CD1c-positive myeloid dendritic cell (primary cell): ENCODE measurements at regions not wholly inside any gene's neighbourhood (a gene's known extent, or its start where the extent isn't known, plus 50 kb on each side); places are given as distances from the start of the nearest gene placed in this dataset.

ENCODE experiments used
- DNase-seq: peaks from one replicate; pipeline ENCODE4 v3.0.0-alpha.2; 2016; ENCODE audit errors: extremely low spot score

- peak; percentile 55 for DNase-seq
These were observed 67.2 kb upstream of the NABP1 start for GRCh38 chr2:191610756-191611155.

DNA sequence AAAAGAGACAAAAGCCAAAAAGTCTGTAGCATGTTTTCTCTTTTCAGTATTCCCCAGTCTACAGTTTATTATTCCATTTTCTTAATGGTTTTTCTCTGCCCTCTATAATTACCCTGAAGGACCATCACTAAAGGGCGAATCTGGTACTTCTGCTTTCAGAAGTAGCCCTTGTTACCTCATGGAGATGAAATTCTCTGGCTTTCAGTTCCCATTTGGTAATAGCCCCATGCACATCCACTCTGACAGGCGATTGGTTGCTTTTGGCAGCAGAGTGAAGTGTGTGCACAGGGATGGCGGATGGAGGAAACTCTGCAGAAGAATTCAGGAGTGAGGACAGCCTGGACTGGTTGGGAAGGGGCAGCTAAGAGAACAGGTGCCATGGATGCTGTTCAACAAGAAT is 66.3 kb upstream of the NABP1 start:
- peak; percentile 91 for DNase-seq

DNA sequence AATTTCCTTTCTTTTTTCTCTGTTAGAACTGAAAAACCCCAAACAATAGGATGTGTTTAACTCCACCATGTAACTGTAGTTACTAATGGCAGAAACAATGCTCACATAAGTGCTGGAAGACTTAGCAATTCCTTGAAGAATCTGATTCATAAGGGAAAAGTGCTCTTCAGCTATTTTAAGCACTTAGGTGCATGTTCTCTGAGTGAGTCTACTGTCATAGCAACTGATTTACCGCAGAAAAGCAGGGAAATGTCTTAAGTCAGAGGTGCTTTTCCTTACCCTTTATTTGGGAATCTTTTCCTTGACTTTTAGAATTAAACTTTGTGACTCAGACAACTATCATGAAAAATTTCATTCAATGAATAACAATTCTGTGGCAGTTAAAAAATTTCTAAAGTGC is 65.4 kb upstream of the NABP1 start:
- DNase-seq, result no peak

DNA sequence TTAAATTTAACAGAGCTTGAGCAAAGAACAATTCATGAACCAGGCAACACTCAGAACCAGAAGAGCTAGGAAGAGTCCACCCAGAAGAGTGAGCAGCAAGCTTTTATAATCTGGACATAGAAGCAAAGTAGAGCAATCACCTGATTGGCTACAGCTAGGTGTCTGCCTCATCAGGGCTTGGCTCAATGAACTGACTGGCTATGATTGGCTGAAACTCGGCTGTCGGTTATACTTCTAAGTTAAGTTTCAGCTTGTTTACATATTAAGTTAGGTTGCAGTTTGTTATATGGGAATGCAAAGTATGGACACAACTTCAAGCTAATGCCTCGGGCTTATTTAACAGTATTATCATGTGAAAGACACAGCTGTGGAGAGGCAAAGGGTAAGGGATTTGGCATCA is 63.2 kb upstream of the NABP1 start:
- no peak for DNase-seq

GRCh38 chr2:191615596-191615995 is 62.3 kb upstream of the NABP1 start:
- DNase-seq, result peak; percentile 22

DNA sequence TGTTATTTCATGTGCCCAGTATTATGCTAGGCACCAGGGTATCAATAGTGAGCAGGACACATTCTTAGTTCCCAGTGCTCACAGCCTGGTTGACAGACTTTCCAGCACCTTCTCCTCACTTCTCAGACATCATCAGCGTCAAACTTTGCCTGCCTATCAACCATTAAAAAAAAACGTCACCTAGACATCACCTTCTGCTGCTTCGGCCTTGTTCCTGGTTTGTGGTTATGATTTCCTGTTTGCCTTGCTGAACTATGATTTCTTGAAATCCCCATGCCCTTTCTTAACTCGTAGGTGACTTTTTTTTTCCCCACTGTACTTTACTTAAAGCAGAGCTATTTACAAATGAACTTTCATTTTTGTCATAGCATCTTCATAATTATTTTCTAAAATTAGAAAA is 60.4 kb upstream of the NABP1 start:
- DNase-seq, result peak; percentile 53

DNA sequence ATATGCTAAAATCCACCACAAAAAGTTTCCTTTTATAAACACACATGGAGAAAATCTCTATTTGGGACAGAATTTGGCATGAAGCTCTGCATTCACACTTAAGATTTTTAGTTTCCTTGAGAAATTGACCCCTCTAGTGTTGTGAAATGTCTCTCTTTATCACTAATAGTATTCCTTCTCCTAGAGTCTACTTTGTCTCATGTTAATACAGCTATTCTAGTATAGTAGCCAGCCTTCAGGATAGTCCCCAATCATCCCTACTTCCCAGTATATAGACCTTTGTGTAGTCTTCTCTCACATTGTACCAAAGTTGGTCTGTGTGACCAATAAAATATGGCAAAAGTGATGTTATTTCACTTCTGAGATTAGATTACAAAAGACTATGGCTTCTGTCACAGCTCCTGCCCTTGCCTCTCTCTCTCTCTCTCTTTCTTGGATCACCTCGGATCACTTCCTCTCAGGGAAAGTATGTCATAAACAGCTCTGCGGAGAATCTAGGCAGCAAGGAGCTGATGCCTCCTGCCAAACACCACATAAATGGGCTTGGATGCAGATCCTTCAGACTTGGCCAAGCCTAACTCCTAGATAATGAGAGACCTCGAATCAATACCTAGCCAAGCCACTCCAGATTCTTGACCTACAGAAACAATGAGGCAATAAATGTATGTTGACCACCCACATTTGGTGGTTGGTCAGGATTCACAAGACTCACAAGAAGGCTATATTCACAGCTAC is 59.7 kb upstream of the NABP1 start:
- DNase-seq, result peak; percentile 47

GRCh38 chr2:191618786-191619185 is 59.1 kb upstream of the NABP1 start:
- DNase-seq, result no peak

- no peak for DNase-seq
These were observed 57.8 kb upstream of the NABP1 start for GRCh38 chr2:191620144-191620543.

DNA sequence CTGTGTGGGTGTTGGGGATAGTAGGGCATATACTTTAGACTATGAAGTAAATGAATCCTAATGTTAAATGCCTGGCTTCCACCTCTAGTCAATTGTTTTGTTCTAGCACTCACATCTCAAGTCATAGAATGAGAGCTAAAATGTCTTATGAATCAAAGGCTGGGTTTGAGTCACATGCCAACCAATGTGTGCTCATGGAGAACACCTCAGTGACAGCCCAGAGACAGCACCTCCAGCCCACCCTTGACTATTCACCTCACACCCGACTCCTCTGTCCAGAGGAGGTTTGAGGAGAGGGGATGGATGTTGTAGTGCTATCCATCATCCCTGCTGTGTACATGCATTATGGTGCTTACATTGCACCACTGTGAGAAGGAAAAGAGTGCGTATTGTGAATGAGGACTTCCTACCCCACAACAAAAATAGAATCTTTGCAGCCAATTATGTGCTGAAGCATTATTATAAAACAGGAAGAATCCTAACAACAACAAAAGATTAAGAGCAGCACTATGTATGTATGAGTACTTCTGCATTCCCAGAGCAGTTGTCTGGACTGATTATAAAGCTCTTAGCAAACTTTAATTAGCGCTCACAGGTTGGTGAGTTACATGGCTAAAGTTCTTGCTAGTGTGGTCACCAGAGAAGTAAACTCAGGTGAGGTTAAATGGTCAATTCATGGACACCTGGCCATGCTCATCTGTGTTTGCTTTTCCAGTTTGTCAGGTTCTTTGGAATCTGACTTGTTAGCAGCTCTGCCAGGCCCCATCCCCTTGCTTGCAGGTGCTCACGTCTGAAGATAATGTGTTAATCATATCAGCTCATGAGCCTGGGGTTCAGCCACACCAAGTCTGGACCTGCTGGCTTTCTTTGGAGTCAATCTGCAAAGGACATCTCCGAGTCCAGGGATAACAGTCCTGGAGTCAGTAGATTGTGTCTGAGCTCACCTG is 55.3 kb upstream of the NABP1 start:
- peak; percentile 48 for DNase-seq

DNA sequence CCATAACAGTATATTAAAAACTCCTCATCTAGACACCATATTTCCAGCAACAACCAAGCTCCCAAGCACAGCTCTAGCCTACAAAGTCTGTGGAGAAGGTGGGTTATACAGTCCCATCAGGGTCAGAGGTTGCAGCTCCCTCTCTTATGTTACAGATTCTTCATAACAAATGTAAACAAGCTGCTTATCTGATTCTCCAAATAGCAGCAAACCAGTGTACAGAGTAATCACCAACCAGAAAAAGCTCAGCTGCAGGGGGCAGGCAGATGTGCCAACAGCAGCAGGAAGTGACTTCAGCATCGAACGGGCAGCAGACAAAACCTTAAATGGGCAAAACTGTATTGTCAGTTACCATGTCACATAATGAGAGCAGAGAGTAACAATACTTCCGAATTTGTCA is 52.9 kb upstream of the NABP1 start:
- peak; percentile 62 for DNase-seq

DNA sequence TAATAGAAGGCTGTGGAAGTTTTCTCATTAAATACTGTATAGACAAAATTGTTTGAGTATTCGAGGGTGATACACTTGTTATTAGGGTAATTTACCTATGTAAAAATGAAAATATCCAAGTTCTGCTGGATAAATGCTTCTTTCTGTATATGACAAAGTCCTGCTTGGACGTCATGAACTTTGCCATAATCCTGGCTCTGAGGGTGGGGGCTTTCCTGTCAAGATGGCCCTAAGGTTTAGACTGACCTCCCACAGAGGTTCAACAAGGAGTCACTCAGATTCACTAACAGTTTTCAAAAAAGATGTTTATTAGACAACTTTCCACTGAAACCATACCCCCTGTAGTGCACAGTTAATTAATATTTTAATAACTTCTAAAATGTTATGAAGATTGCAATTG is 52.5 kb upstream of the NABP1 start:
- DNase-seq, result no peak

DNA sequence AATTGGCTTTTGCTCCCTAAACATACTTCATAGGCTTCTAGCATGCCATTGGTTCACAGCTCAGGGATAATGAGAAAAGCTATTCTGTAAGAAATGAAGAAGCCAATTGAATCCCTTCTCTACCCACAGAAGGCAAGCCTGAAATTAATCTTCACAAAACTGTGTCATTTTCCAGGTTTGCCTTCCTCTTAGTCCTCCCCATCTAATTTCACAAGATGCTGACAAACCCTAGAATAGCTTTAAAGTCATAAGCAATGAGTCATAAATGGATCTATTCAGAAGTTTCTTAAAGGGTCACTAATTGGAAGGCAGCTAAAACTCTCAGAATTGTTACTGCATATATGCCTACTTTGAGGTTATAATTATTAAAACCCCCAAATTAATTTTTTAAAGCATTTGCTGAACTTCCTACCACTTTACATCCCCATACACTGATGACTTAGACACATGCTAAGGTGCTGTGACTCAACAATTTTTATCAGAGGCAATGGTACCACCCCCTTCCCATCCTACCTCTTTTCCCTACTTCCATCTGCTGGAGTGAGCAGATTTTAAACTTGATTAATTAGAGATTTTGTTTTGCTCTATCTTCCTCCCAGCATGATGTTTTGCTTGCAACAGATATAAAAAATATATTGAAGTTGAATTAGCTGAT is 51.3 kb upstream of the NABP1 start:
- peak; percentile 16 for DNase-seq

GRCh38 chr2:191627518-191627917 is 50.4 kb upstream of the NABP1 start:
- DNase-seq, result no peak
